Right atrium auricular region (tissue), 2 donors: ENCODE measurements at regions not wholly inside any gene's neighbourhood (a gene's known extent, or its start where the extent isn't known, plus 50 kb on each side); places are given as distances from the start of the nearest gene placed in this dataset.

Source experiments
- DNase-seq: peaks from one replicate; pipeline ENCODE4 v3.0.0-alpha.2; 2019; ENCODE audit warnings: low spot score
- H3K27ac ChIP-seq, 2 donors: fragments of 200-600 bp; sonication (generic); 1 replicate in 1 of 2; 2 replicates in 1 of 2; pipeline ENCODE4 v1.5.1; 2016 to 2019
- H3K27me3 ChIP-seq, 2 donors: fragments of 200-600 bp; sonication (generic); one replicate each; pipeline versions ENCODE4 v1.5.1 to v1.6.0; 2017 to 2019
- H3K36me3 ChIP-seq: fragments of 200-600 bp; sonication (generic); one replicate; pipeline ENCODE4 v1.5.1; 2016
- H3K4me1 ChIP-seq, 2 donors: fragments of 200-600 bp; sonication (generic); one replicate each; pipeline versions ENCODE4 v1.5.1 to v1.6.0; 2017 to 2019
- H3K4me3 ChIP-seq, 2 donors: fragments of 200-600 bp; sonication (generic); 1 replicate in 1 of 2; 2 replicates in 1 of 2; pipeline ENCODE4 v1.5.1; 2017 to 2019; ENCODE audit warnings: mild to moderate bottlenecking in 1 of 2, moderate library complexity in 1 of 2
- H3K9me3 ChIP-seq, 2 donors: fragments of 200-600 bp; sonication (generic); one replicate each; pipeline ENCODE4 v1.5.1; 2019
- TF ChIP-seq, protein P1 (sequence below), 2 donors: fragments of 200-600 bp; sonication (generic); IDR thresholded peaks; one replicate each; pipeline ENCODE4 v1.5.1; 2019; ENCODE audit warnings: antibody characterized with exemption in 2 of 2

GRCh38 chr6:40695750-40696415 is 108.7 kb upstream of the LRFN2 start:
- Histone ChIP-seq H3K36me3 (no peaks in the 10 kb centered on the region), H3K27ac (no peak overlapping the region), H3K4me3 (no peak overlapping the region), H3K4me1 (no peaks in the 10 kb centered on the region), H3K9me3 (no peaks in the 10 kb centered on the region), H3K27me3 (no peaks in the 10 kb centered on the region)
- TF ChIP-seq, protein P1, sequence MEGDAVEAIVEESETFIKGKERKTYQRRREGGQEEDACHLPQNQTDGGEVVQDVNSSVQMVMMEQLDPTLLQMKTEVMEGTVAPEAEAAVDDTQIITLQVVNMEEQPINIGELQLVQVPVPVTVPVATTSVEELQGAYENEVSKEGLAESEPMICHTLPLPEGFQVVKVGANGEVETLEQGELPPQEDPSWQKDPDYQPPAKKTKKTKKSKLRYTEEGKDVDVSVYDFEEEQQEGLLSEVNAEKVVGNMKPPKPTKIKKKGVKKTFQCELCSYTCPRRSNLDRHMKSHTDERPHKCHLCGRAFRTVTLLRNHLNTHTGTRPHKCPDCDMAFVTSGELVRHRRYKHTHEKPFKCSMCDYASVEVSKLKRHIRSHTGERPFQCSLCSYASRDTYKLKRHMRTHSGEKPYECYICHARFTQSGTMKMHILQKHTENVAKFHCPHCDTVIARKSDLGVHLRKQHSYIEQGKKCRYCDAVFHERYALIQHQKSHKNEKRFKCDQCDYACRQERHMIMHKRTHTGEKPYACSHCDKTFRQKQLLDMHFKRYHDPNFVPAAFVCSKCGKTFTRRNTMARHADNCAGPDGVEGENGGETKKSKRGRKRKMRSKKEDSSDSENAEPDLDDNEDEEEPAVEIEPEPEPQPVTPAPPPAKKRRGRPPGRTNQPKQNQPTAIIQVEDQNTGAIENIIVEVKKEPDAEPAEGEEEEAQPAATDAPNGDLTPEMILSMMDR (IDR thresholded peaks at IDR 0.05): no peak
- DNase-seq: no peak

- no peak for DNase-seq
- Histone ChIP-seq H3K36me3 (no peaks in the 10 kb centered on the region), H3K4me1 (no peaks in the 10 kb centered on the region), H3K4me3 (no peak overlapping the region), H3K27me3 (no peaks in the 10 kb centered on the region), H3K27ac (no peak overlapping the region), H3K9me3 (no peaks in the 10 kb centered on the region)
- TF ChIP-seq, protein P1 (IDR thresholded peaks at IDR 0.05): no peak
Measured at GRCh38 chr6:40695114-40695513, 108.0 kb upstream of the LRFN2 start.

GRCh38 chr6:40693768-40694167 is 106.6 kb upstream of the LRFN2 start:
- no peak overlapping the region for H3K4me3 ChIP-seq
- TF ChIP-seq, protein P1 (IDR thresholded peaks at IDR 0.05): no peak

DNA sequence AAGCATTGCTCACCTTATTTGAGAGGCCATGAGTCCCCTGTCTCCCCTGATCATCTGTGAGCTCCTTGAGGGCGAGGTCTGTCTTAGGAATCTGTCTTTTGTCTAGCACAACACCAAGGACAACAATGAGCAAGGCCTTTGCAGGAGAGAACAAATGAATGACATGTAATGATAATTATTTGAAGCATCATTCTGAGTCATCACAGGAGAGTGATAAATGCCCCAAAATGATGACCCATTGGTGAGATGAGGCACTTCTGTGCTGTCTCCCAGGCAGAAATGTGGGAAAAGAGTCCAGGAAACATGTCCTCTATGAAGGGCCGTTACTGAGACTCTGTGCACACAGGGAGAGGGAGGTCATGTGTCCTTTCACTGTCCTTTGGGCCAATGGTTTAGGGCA is 105.2 kb upstream of the LRFN2 start:
- Histone ChIP-seq H3K27ac (no peak overlapping the region), H3K9me3 (no peaks in the 10 kb centered on the region), H3K27me3 (no peaks in the 10 kb centered on the region), H3K4me3 (no peak overlapping the region), H3K36me3 (no peaks in the 10 kb centered on the region), H3K4me1 (peaks cover 0 to 6% of the 10 kb centered on the region in 2 donors)
- DNase-seq: no peak
- TF ChIP-seq, protein P1 (IDR thresholded peaks at IDR 0.05): no peak

More at GRCh38 chr6:40693768-40694167, 106.6 kb upstream of the LRFN2 start:
- no peaks in the 10 kb centered on the region for H3K27me3 ChIP-seq
- H3K27ac ChIP-seq: no peak overlapping the region
- DNase-seq: no peak
- no peaks in the 10 kb centered on the region for H3K4me1 ChIP-seq
- no peaks in the 10 kb centered on the region for H3K36me3 ChIP-seq
- H3K9me3 ChIP-seq: no peaks in the 10 kb centered on the region

- H3K4me3 ChIP-seq: no peak overlapping the region
Measured at GRCh38 chr6:40689185-40689584, 102.0 kb upstream of the LRFN2 start.

More at GRCh38 chr6:40689185-40689584, 102.0 kb upstream of the LRFN2 start:
- TF ChIP-seq, protein P1 (IDR thresholded peaks at IDR 0.05): no peak
- no peaks in the 10 kb centered on the region for H3K36me3 ChIP-seq
- no peak overlapping the region for H3K27ac ChIP-seq
- DNase-seq: no peak
- H3K9me3 ChIP-seq: peaks cover 4 to 12% of the 10 kb centered on the region in 2 donors
- H3K27me3 ChIP-seq: no peaks in the 10 kb centered on the region
- peaks cover 0 to 6% of the 10 kb centered on the region in 2 donors for H3K4me1 ChIP-seq
